ENCODE measurements at regions not wholly inside any gene's neighbourhood (a gene's known extent, or its start where the extent isn't known, plus 50 kb on each side); places are given as distances from the start of the nearest gene placed in this dataset.
"Not testable (repeated sequence)": the region's sequence is repeated elsewhere in the genome, so short reads cannot be mapped to it uniquely, and the experiment has no call there.

DNA sequence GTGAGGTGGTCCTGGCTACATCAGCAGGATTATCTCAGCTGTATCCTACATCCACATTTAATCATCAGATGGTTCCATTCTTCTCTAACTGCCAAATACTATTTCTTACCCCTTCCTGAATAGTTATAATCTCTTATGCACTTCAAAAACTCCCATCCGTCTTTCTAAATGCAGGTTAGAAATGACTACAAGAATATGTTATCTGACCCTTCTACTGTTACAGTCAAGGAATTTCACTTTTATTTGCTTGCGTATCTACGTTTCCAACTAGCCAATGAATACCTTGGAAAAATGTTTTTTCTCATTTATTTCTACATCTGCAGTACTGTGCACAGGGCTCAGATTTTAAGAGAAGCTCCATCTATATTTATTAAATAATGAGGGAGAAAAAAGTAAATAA lies 709.9 kb downstream of the KCNT2 start:
- Mint-ChIP-seq H3K27me3 (no peaks in the 10 kb centered on the region), H3K36me3 (no peaks in the 10 kb centered on the region), H3K27ac (no peak overlapping the region), H3K4me1 (no peaks in the 10 kb centered on the region), H3K4me3 (no peak overlapping the region), H3K9me3 (peaks cover 0 to 7% (median 0%) of the 10 kb centered on the region in 3 donors)

DNA sequence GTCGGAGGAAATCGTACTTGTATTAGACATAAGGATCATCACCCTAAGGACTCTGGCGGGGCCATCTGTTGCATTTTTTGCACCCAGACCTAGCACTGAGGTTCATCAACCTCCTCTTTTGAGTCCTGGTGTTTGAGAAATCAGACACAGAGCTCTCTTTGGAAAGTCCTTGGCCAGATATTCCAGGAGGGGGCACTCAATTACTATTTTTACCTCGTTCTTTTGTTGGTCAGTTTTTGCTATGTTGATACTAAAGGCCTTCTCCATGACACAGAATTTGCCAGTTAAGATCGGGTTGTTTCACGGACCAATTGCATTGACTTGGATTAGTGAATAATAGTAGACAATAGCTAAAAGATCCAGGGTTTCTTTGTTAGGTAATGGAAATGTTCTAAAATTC lies 711.2 kb downstream of the KCNT2 start:
- Mint-ChIP-seq H3K4me3 (no peak overlapping the region), H3K4me1 (no peaks in the 10 kb centered on the region), H3K27me3 (no peaks in the 10 kb centered on the region), H3K36me3 (no peaks in the 10 kb centered on the region), H3K27ac (no peak overlapping the region), H3K9me3 (peaks cover 0 to 7% (median 0%) of the 10 kb centered on the region in 3 donors)

DNA sequence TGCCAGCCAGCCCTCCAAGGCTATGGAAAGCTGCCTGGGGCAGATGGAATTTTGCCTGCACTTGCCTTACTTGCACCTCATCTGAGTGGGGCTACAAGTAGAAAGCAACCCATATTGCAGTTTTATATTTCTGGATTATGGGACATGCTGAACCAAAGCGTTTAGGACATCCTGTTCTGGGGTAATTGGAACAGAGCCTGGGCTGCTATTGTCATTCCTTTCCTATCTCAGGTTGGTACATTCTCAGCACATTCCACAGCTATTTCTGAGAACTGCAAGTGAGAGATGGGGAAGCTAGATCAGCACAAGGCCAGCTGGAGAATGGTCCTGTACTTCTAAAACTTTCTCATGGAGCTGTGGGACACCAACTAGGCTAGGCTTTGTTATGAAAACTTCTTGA lies 713.8 kb downstream of the KCNT2 start:
- no peaks in the 10 kb centered on the region for H3K4me1 Mint-ChIP-seq
- peaks cover 5 to 7% (median 6%) of the 10 kb centered on the region in 3 donors for H3K9me3 Mint-ChIP-seq
- no peak overlapping the region for H3K27ac Mint-ChIP-seq
- no peak overlapping the region for H3K4me3 Mint-ChIP-seq
- no peaks in the 10 kb centered on the region for H3K27me3 Mint-ChIP-seq
- no peaks in the 10 kb centered on the region for H3K36me3 Mint-ChIP-seq

DNA sequence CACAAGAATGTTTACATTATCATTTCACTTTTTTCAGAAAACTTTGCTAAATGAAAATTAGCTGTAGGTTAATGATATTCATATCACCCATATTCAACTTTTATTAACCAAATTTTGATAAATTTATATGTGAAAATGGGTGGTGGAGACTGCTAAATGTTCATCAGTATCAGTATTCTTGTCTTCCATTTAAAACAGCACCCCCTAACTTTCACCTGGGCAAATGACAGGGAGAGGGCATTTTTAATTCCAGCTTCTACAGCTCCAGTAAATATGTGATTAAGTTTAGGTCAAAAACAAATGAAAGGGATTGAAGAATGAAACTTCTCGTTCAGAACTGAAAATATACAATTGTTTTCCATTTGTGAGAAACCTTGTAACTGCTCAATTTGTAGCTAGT lies 722.2 kb downstream of the KCNT2 start:
- H3K27ac Mint-ChIP-seq = no peak overlapping the region

GRCh38 chr1:195878478-195878877 lies 729.8 kb downstream of the KCNT2 start:
- Mint-ChIP-seq H3K27me3 (no peaks in the 10 kb centered on the region), H3K27ac (no peak overlapping the region), H3K4me3 (no peak overlapping the region), H3K9me3 (peaks cover 0 to 5% (median 0%) of the 10 kb centered on the region in 3 donors), H3K36me3 (no peaks in the 10 kb centered on the region), H3K4me1 (no peaks in the 10 kb centered on the region)

More for the DNA sequence above, 722.2 kb downstream of the KCNT2 start:
- Mint-ChIP-seq H3K4me1 (no peaks in the 10 kb centered on the region), H3K4me3 (no peak overlapping the region), H3K9me3 (peaks cover 0 to 9% (median 8%) of the 10 kb centered on the region in 3 donors), H3K27me3 (no peaks in the 10 kb centered on the region), H3K36me3 (no peaks in the 10 kb centered on the region)

DNA sequence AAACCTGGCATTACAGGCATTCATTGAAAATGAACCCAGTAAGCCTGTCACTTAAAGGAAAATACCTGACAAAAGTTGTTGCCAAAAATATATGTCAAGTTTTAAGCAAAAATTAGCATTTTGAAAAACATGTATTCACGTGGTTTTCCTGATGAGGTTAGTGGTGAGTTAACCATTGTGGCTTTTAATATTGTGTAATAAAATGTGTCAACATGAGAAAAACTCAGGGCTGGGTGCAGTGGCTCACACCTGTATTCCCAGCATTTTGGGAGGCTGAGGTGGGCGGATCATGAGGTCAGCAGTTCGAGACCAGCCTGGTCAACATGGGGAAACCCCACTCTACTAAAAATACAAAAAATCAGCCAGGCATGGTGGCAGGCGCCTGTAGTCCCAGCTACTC lies 731.4 kb downstream of the KCNT2 start:
- Mint-ChIP-seq H3K4me3 (no peak overlapping the region), H3K27ac (no peak overlapping the region), H3K27me3 (no peaks in the 10 kb centered on the region), H3K36me3 (no peaks in the 10 kb centered on the region), H3K9me3 (peaks cover 0 to 14% (median 1%) of the 10 kb centered on the region in 3 donors), H3K4me1 (no peaks in the 10 kb centered on the region)

- Mint-ChIP-seq H3K27ac (no peak overlapping the region), H3K36me3 (no peaks in the 10 kb centered on the region), H3K9me3 (peaks cover 0 to 17% (median 1%) of the 10 kb centered on the region in 3 donors), H3K27me3 (no peaks in the 10 kb centered on the region), H3K4me1 (no peaks in the 10 kb centered on the region), H3K4me3 (no peak overlapping the region)
Observed at GRCh38 chr1:195872376-195872775, 735.9 kb downstream of the KCNT2 start.

- H3K36me3 Mint-ChIP-seq = no peaks in the 10 kb centered on the region
- H3K4me1 Mint-ChIP-seq = no peaks in the 10 kb centered on the region
- no peak overlapping the region for H3K27ac Mint-ChIP-seq
- peaks cover 0 to 9% (median 1%) of the 10 kb centered on the region in 3 donors for H3K9me3 Mint-ChIP-seq
- no peaks in the 10 kb centered on the region for H3K27me3 Mint-ChIP-seq
- no peak overlapping the region for H3K4me3 Mint-ChIP-seq
Observed at GRCh38 chr1:195867638-195868037, 740.6 kb downstream of the KCNT2 start.

DNA sequence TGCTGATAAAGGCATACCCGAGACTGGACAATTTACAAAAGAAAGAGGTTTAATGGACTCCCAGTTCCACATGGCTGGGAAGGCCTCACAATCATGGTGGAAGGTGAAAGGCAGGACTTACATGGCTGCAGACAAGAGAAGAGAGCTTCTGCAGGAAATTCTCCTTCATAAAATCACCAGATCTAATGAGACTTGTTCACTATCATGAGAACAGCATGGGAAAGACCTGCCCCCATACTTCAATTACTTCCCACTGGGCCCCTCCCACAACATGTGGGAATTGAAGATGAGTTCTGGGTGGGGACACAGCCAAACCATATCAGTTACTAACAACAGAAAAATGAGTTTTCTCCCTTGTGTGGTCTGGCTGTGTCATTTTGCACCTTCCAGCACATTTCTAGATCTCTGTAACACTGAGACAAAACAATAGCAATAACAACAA lies 741.4 kb downstream of the KCNT2 start:
- peaks cover 0 to 4% (median 0%) of the 10 kb centered on the region in 3 donors for H3K9me3 Mint-ChIP-seq
- no peak overlapping the region for H3K4me3 Mint-ChIP-seq
- H3K4me1 Mint-ChIP-seq = no peaks in the 10 kb centered on the region
- H3K36me3 Mint-ChIP-seq = no peaks in the 10 kb centered on the region
- no peaks in the 10 kb centered on the region for H3K27me3 Mint-ChIP-seq
- H3K27ac Mint-ChIP-seq = no peak overlapping the region

DNA sequence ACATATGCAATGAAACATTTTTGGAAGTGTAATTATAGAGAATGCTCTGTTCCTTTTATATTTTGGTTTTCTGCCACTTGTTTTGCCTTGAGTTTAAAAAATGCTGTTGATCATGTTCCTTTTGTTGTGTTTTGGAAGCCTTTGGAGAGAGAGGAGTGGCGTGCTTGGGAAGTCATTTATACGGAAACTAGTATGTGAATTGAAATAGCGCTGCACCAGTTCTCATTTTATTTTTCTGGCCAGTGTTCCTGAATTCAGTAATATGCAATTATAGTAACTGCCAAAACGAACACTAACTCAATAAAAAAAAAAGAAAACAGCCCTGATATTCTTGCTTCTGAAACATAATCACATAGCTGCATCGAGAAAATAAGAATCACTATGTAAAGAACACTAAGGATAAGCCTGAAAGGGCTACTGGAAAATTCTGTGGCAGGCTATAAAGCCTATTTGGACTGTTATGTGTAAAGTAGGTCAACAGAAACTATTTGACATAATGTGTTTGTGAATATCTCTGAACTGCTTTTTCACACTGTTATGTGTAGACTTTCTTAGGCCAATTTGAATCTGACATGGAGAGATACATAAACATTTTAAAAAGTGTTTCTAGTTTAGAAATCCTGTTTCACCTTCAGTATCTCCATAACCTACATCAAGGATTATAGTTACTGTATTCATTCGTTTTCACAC lies 742.0 kb downstream of the KCNT2 start:
- no peaks in the 10 kb centered on the region for H3K36me3 Mint-ChIP-seq
- H3K27me3 Mint-ChIP-seq = no peaks in the 10 kb centered on the region
- no peak overlapping the region for H3K4me3 Mint-ChIP-seq
- H3K27ac Mint-ChIP-seq = no peak overlapping the region
- H3K9me3 Mint-ChIP-seq = peaks cover 0 to 4% (median 0%) of the 10 kb centered on the region in 3 donors
- H3K4me1 Mint-ChIP-seq = no peaks in the 10 kb centered on the region

DNA sequence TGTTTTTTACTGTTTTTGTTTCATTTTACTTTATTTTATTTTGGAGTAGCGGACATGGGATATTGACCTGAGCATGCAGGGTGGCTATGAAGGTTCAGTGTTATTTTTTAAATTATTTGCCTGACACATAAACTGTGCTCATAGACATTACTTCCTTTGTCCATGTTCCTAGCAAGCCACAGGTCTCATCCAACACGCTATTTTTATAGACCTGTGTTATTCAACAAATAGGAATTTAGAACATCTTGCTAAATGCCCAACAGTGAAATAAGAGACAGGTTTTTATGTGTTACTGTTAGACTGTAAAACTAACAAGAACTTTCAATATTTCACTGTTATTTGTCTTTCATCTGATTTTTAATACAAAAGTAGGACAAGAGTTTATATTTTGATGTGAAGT lies 756.4 kb downstream of the KCNT2 start:
- peaks cover 0 to 5% (median 0%) of the 10 kb centered on the region in 3 donors for H3K9me3 Mint-ChIP-seq
- no peaks in the 10 kb centered on the region for H3K4me1 Mint-ChIP-seq
- H3K36me3 Mint-ChIP-seq = no peaks in the 10 kb centered on the region
- no peaks in the 10 kb centered on the region for H3K27me3 Mint-ChIP-seq
- no peak overlapping the region for H3K4me3 Mint-ChIP-seq
- H3K27ac Mint-ChIP-seq = no peak overlapping the region

- no peaks in the 10 kb centered on the region for H3K27me3 Mint-ChIP-seq
- H3K4me3 Mint-ChIP-seq = no peak overlapping the region
- no peaks in the 10 kb centered on the region for H3K36me3 Mint-ChIP-seq
- no peaks in the 10 kb centered on the region for H3K4me1 Mint-ChIP-seq
- no peak overlapping the region for H3K27ac Mint-ChIP-seq
- peaks cover 0 to 2% (median 0%) of the 10 kb centered on the region in 3 donors for H3K9me3 Mint-ChIP-seq
Observed at GRCh38 chr1:195851016-195851601, 757.1 kb downstream of the KCNT2 start.

- no peak overlapping the region for H3K27ac Mint-ChIP-seq
- no peak overlapping the region for H3K4me3 Mint-ChIP-seq
- H3K9me3 Mint-ChIP-seq = peaks cover 0 to 3% (median 2%) of the 10 kb centered on the region in 3 donors
- H3K4me1 Mint-ChIP-seq = no peaks in the 10 kb centered on the region
- no peaks in the 10 kb centered on the region for H3K27me3 Mint-ChIP-seq
- H3K36me3 Mint-ChIP-seq = no peaks in the 10 kb centered on the region
Observed at GRCh38 chr1:195849180-195849579, 759.1 kb downstream of the KCNT2 start.

GRCh38 chr1:195847957-195848875 lies 760.0 kb downstream of the KCNT2 start:
- H3K4me3 Mint-ChIP-seq, H3K36me3 Mint-ChIP-seq, H3K27me3 Mint-ChIP-seq, H3K4me1 Mint-ChIP-seq, H3K27ac Mint-ChIP-seq, H3K9me3 Mint-ChIP-seq: not testable (repeated sequence)

- H3K9me3 Mint-ChIP-seq = peaks cover 0 to 3% (median 0%) of the 10 kb centered on the region in 3 donors
- H3K36me3 Mint-ChIP-seq = no peaks in the 10 kb centered on the region
- H3K27me3 Mint-ChIP-seq = no peaks in the 10 kb centered on the region
- H3K27ac Mint-ChIP-seq = no peak overlapping the region
- no peak overlapping the region for H3K4me3 Mint-ChIP-seq
- no peaks in the 10 kb centered on the region for H3K4me1 Mint-ChIP-seq
Observed at GRCh38 chr1:195831789-195832188, 776.5 kb downstream of the KCNT2 start.
